Breast epithelium (tissue), 4 donors: ENCODE measurements at regions not wholly inside any gene's neighbourhood (a gene's known extent, or its start where the extent isn't known, plus 50 kb on each side); places are given as distances from the start of the nearest gene placed in this dataset.

Experiments
- DNase-seq, 2 donors: peaks; one replicate each; pipeline ENCODE4 v3.0.0-alpha.2; 2019; ENCODE audit warnings: low spot score in 2 of 2
- H3K27ac ChIP-seq, 2 donors: fragments of 200-600 bp; sonication (generic) in 1 of 2; one replicate each; pipeline ENCODE4 v1.5.1; 2016 to 2019; ENCODE audit warnings: mild to moderate bottlenecking in 1 of 2
- H3K27me3 ChIP-seq, 2 donors: fragments of 200-600 bp; sonication (generic) in 1 of 2; one replicate each; pipeline versions ENCODE4 v1.5.1 to v1.6.0; 2017 to 2019; ENCODE audit warnings: control low read depth in 1 of 2, mild to moderate bottlenecking in 1 of 2
- H3K36me3 ChIP-seq: fragments of 200-600 bp; one replicate; pipeline ENCODE4 v1.5.1; 2019
- H3K4me1 ChIP-seq, 2 donors: fragments of 200-600 bp; sonication (generic); one replicate each; pipeline ENCODE4 v1.5.1; 2016 to 2019; ENCODE audit warnings: control low read depth in 1 of 2
- H3K4me3 ChIP-seq, 3 donors: fragments of 200-600 bp; sonication (generic); 1 replicate in 2 of 3; 2 replicates in 1 of 3; pipeline ENCODE4 v1.5.1; 2016 to 2019; ENCODE audit warnings: mild to moderate bottlenecking in 3 of 3, moderate library complexity in 2 of 3
- H3K9me3 ChIP-seq, 2 donors: fragments of 200-600 bp; sonication (generic) in 1 of 2; one replicate each; pipeline ENCODE4 v1.5.1; 2016 to 2019; ENCODE audit warnings: control low read depth in 1 of 2
- CTCF ChIP-seq, 3 donors: fragments of 450-650 bp; IDR thresholded peaks; one replicate each; pipeline ENCODE4 v1.5.1; 2016 to 2017; ENCODE audit warnings: antibody characterized with exemption in 3 of 3, mild to moderate bottlenecking in 3 of 3, moderate library complexity in 3 of 3
- POLR2A ChIP-seq: fragments of 450-650 bp; IDR thresholded peaks from one replicate; pipeline ENCODE4 v1.6.1; 2016; ENCODE audit warnings: antibody characterized with exemption, mild to moderate bottlenecking, moderate library complexity
- POLR2AphosphoS5 ChIP-seq, 3 donors: sonication (generic); formaldehyde crosslinking; IDR thresholded peaks; one replicate each; pipeline ENCODE4 v1.6.1; 2017; ENCODE audit warnings: antibody characterized with exemption in 3 of 3
- intact Hi-C: fragments of 100-400 bp; cut with DNase I; formaldehyde crosslinking; loops from one replicate; pipeline ENCODE4 v1.15.1; 2023; ENCODE audit warnings: low total_unique reads

- intact Hi-C loops = no loop called here
- DNase-seq = no peak
- TF ChIP-seq CTCF (IDR thresholded peaks at IDR 0.05) (no peak), POLR2A (no peak), POLR2AphosphoS5 (IDR thresholded peaks at IDR 0.05) (no peak)
- no peaks in the 10 kb centered on the region for H3K4me1 ChIP-seq
- no peaks in the 10 kb centered on the region for H3K9me3 ChIP-seq
- no peaks in the 10 kb centered on the region for H3K27me3 ChIP-seq
- H3K27ac ChIP-seq = no peak overlapping the region
- H3K36me3 ChIP-seq = no peaks in the 10 kb centered on the region
- no peak overlapping the region for H3K4me3 ChIP-seq
These were observed 585.6 kb downstream of the UTRN start for GRCh38 chr6:144870782-144871181.

- TF ChIP-seq POLR2A (no peak), POLR2AphosphoS5 (IDR thresholded peaks at IDR 0.05) (no peak), CTCF (IDR thresholded peaks at IDR 0.05) (no peak)
- no peak for DNase-seq
- H3K27me3 ChIP-seq = no peaks in the 10 kb centered on the region
- H3K36me3 ChIP-seq = no peaks in the 10 kb centered on the region
- H3K4me3 ChIP-seq = no peak overlapping the region
- H3K27ac ChIP-seq = no peak overlapping the region
- intact Hi-C loops = no loop called here
- no peaks in the 10 kb centered on the region for H3K4me1 ChIP-seq
- no peaks in the 10 kb centered on the region for H3K9me3 ChIP-seq
These were observed 588.7 kb downstream of the UTRN start for GRCh38 chr6:144873623-144874378.

- Histone ChIP-seq H3K36me3 (no peaks in the 10 kb centered on the region), H3K27me3 (no peaks in the 10 kb centered on the region), H3K9me3 (no peaks in the 10 kb centered on the region), H3K4me1 (no peaks in the 10 kb centered on the region), H3K27ac (no peak overlapping the region), H3K4me3 (no peak overlapping the region)
- no peak for DNase-seq
- intact Hi-C loops = no loop called here
- TF ChIP-seq POLR2AphosphoS5 (IDR thresholded peaks at IDR 0.05) = no peak
- no peak for TF ChIP-seq CTCF (IDR thresholded peaks at IDR 0.05)
- no peak for TF ChIP-seq POLR2A
These were observed 591.6 kb downstream of the UTRN start for GRCh38 chr6:144876689-144877088.

- intact Hi-C loops = no loop called here
- no peak for DNase-seq
- no peaks in the 10 kb centered on the region for H3K27me3 ChIP-seq
- H3K36me3 ChIP-seq = no peaks in the 10 kb centered on the region
- H3K9me3 ChIP-seq = no peaks in the 10 kb centered on the region
- H3K4me1 ChIP-seq = no peaks in the 10 kb centered on the region
- H3K27ac ChIP-seq = no peak overlapping the region
- no peak overlapping the region for H3K4me3 ChIP-seq
- no peak for TF ChIP-seq POLR2A
- no peak for TF ChIP-seq POLR2AphosphoS5 (IDR thresholded peaks at IDR 0.05)
- no peak for TF ChIP-seq CTCF (IDR thresholded peaks at IDR 0.05)
These were observed 592.0 kb downstream of the UTRN start for GRCh38 chr6:144877118-144877517.

- DNase-seq = no peak
- TF ChIP-seq CTCF (IDR thresholded peaks at IDR 0.05) (no peak), POLR2AphosphoS5 (IDR thresholded peaks at IDR 0.05) (no peak), POLR2A (no peak)
- intact Hi-C loops = no loop called here
- Histone ChIP-seq H3K27me3 (no peaks in the 10 kb centered on the region), H3K36me3 (no peaks in the 10 kb centered on the region), H3K4me1 (no peaks in the 10 kb centered on the region), H3K9me3 (no peaks in the 10 kb centered on the region), H3K4me3 (no peak overlapping the region), H3K27ac (no peak overlapping the region)
These were observed 593.4 kb downstream of the UTRN start for GRCh38 chr6:144878577-144878976.
